ENCODE measurements at regions not wholly inside any gene's neighbourhood (a gene's known extent, or its start where the extent isn't known, plus 50 kb on each side); places are given as distances from the start of the nearest gene placed in this dataset.

DNA sequence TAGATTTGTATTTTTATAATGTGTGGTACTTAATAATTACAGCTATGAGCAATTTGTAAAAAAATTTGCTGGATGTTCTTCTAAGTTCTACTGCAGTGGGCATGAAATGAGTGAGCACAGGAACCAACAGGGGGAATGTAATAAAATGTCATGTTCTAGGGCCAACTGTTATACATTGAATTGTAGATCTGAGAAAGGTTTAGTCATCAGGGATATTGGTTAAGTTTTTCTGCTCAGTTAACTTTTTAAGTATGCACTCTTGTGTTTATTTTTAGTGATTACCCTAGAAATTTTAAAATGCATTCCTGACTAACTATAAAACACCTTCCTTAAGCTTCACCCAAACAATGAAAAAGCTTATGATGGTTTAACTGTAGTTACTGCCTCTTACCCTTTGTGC, 101.8 kb downstream of the CAND1 start:
- DNase-seq, result no peak

DNA sequence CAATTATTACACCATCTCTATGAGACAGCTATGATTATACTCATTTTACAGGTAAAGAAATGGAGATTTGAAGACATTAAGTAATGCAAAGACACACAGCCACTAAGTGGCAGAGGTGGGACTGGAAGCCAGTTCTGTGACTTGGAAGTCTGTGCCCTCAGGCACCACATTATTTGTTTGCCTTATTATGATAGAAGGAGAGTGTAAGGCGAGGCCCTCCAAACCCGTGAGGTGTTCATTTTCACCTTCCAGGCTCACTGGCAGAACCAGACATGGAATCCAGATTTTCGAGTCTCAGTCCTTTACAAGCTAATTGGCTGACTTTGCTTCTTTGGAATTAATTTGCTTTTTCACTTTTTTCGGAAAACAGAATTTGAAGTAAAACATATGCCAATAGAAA, 107.9 kb downstream of the CAND1 start:
- DNase-seq, result no peak

DNA sequence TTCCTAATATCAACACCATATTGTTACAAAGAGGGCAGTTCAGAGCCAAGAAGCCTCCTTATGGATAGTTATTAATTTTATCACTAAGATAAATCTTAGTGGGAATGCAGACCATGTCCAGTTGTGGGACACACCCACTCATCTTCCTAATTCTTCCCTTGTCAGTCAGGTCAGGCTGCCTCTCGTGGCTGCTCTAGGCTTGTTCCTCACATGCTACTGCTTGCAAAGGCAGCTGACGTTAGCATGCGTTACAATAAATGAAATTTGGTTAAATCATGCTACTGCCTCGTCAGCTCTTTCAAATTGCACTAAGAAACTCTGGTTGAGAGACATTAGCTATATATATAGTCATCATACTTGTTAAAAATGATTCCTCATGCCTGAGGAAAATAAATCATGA, 108.4 kb downstream of the CAND1 start:
- no peak for DNase-seq

DNA sequence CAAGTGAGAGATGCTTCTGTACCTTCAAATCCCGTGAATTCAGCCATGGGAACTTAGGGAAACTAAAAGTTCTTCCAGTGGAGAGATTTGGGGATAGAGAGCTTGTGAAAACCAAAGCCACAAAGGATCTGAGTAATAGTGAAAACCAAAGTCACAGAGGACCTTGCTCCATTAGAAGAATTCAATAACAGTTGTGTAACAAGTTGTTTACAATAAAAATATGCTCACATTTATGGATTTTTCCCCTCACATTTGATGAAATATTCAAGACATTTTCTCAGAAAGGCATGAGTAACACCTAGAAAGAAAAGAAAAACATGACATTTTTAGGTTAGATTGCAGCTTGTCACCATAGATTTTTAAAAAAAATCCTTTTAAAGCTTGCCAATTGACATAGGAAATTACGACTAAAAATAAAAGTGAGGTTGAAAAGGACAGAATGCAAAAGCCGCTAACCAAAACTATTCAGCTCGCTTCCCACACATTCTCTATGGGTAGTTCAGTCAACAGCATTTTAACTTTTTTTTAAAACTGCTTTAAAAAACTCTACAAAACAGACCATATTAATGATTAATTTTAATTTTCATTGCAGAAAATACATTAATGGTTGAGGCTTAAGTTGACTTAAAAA, 113.2 kb downstream of the CAND1 start:
- no peak for DNase-seq

DNA sequence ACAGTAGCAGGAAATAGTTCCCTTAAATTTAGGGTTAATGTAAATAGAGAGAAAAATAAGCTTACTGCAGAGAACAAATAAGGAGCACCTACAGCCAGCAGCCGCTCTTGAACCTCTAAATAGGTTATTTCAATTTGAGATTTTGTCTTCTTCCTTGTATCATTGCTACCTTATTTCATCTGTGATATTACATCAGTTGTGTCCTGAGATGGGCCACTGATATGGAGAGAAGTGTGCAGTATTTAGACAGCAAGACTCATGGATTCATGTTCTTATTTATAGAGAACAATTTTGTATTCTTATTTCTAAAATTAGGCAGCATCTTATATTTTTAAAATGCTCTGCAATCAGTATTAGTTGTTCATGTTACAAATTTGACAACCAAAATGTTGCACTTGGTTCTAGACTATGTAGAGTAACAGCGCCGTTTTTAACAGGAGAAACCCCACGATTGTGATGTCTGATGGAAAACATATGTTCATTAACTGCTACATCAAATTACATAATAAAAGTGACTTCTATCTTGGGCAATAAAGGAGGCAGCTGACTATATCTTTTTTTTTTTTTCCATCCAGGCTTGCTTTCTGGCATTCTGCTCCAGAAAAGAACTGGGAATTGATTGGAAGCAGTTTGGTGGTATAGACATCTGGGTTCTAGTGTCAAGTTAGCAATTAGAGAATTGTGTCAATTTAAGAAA, 117.9 kb downstream of the CAND1 start:
- DNase-seq, result no peak

DNA sequence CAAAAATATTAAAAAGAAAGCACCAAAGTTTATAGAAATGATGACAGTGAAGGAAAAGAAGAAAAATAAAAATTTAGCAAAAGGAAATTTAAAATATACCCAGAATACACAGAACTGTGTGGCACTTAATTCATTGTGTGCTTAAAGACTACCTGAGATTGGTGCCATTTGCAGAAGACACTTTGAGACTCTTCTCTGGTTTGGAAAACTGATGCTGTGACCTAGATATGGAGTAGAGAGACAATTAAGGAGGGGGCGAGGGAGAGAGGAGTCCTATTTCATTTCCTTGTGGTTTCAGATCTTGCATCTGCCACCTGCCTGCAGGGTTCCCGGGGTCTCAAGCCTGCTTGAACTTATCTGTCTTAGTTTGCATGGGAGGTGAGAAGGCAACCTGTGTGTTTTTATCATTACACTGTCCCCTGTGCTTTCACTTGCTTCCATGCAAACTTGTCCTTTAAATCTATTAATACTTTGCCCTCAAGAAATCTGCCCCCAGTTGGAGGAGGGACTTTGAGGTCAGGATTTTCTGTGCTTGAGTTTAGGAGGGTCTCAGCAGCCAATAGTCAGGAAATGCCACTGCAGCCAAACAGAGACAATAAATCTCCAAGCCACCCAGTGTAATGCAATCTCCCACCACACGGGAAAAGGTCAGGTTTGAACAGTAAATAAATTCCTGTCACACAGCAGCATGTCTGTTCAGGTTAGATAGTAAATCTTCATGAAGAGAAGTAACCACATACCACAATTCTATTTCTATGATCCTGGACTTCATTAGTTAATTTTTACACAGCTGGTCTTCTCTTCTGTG, 119.4 kb downstream of the CAND1 start:
- DNase-seq, result no peak

DNA sequence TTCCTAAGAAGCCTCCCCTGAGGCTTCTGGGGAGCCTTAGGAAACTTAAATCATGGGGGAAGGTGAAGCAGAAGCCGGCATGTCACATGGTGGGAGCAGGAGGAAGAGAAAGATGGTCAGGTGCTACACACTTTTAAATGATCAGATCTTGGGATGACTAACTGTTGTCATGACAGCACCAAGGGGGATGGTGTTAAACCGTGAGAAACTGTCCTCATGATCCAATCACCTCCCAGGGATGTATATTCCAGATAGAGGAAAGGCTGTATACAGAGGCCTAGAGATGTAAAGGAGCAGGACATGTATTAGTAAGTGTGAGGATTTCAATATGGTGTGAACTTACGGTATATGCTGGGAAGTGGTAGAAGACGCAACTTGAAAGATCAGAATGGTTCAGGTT, 121.1 kb downstream of the CAND1 start:
- no peak for DNase-seq

DNA sequence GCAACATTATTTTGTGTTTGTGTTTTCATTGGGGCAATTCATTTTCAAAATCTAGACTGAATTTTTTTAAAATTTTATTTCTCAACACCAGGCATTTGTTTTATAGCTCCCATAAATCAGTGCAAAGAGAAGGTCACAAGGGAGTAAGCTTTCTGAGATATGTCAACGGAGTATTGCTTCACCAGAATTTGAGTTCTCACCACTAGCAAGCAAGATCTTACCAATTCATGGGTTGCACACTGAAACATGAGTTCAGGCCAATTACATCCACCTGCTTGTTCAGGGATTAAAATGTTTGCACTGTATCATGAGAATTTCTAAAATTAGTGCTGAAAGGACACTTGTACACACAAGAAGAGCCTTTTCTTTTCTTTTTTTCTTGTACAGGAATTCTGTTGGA, 121.9 kb downstream of the CAND1 start:
- no peak for DNase-seq

DNA sequence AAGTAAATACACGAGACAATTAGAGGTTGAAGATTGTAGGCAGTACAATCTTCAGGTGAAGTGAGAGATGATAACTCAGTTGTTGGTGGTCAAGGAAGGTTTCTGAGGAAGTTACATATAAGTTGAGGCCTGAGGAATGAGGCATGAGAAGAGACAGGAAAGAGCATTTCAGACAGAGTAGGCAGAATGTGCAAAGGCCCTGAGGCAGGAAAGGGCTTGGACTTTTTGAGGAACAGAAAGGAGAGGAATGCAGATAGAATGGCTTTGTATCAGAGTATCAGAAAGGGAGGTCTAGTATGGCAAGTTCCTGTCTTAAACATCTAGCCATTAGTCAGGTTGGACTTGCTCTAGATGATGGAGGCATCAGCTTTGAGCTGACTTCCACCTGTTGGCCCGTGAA, 122.5 kb downstream of the CAND1 start:
- no peak for DNase-seq

DNA sequence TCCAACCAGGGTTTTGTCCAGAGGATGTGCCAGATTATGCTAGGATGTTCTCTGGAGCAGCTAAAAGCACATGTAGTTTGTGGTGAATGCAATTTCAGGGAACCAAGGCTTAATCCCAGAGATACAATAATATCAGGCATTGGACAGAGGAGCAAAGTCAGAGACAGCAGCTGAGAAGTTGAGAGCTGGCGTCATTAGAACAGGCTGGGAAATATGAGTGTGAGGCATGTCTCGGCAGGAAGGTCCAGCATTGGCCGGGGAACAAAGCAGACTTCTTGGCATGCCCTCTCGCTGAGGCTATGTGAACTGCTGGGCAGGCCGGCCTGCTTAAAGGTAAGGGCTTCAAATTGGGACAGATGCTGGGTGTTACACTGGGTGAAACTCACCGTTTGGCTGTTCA, 125.4 kb downstream of the CAND1 start:
- DNase-seq, result no peak

DNA sequence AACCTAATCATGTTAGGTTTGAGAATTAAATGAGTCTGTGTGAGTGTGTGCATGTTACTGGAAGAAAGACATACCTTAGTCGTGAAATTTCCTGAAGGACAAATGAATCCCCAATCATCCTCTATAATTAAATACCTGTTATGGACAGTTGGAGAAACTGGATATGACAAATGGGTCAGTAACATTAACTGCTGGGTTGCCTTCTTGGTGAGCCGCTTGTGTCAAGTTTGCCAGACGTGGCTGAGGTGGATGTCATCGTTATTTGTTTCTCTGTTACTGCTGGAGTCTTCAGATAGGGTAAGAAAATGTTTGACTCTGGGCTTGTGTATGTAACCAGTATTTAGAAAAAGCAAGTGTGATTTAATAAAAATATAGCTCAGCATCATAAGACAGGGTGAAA, 131.6 kb downstream of the CAND1 start:
- no peak for DNase-seq

DNA sequence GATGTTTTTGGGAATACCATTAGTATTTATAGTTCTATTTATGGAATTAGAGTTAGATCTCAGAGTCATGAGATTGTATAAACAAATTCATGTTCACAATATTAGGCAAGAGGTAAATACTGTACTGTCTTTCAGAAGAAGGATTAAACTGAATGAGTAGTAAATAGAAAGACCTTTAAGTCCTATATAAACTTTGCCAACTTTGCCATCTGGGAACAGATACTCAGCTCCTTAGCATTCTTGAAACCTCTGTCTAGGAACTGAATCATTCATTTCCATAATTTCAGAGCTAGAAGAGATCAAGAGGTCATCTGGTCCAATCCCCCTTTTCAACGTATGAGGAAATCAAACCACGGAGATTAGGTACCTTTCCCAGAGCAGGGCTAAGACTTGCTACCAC, 141.1 kb downstream of the CAND1 start:
- no peak for DNase-seq

DNA sequence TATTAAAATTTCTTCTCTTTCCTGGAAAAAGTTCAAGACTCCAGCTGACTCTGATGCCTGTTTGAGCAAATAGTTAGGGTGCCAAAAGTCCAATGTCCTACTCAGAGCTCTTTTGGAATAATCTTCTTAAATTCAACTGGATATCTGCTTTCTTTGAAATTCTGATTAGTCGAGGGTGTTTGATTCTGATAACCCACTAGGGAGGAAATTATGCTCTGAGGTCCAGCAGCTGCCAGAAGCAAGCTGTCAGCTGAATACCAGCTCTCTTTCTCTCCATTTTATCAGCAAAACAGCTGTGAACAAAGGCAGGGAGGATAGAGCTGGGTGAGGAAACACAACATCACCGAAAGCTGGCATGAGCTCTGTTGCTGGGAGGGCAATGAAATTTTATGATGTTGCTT, 141.5 kb downstream of the CAND1 start:
- DNase-seq, result no peak

DNA sequence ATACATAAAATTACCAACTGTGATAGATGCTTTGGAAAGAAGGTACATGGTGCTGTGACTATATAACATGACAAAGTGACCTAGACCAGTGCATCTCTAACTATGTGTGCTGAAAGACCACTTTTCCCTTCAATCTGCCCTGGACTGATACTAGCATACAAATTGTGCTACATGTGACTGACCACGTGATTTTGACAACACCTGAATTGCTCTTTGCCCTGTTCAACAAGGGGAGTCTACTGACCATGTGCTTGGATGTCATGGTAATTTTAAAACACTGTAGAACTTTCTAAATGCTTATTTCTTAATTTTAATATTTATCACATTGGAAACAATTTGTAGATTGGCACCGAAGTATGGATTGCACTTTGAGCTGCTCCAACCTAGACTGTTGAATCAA, 142.4 kb downstream of the CAND1 start:
- DNase-seq, result no peak

DNA sequence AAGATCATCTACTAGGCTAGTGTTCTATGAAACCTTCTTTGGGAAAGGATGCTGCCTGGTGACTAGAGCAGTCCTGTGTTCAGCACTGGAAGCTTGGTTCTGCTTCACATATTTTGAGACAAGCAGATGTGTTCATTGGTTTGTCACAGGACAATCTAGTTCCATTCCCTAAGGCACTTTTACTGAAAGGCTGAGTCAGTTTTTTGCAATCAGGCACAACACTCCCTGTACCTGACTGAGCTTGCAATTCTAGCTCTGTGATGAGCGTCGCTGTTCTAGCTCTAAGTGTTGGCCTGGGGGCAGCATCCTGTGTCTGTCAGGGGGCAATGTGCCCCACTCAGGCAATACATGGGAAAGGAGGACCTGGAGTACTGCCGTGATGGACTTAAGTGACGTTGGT, 144.4 kb downstream of the CAND1 start:
- no peak for DNase-seq

DNA sequence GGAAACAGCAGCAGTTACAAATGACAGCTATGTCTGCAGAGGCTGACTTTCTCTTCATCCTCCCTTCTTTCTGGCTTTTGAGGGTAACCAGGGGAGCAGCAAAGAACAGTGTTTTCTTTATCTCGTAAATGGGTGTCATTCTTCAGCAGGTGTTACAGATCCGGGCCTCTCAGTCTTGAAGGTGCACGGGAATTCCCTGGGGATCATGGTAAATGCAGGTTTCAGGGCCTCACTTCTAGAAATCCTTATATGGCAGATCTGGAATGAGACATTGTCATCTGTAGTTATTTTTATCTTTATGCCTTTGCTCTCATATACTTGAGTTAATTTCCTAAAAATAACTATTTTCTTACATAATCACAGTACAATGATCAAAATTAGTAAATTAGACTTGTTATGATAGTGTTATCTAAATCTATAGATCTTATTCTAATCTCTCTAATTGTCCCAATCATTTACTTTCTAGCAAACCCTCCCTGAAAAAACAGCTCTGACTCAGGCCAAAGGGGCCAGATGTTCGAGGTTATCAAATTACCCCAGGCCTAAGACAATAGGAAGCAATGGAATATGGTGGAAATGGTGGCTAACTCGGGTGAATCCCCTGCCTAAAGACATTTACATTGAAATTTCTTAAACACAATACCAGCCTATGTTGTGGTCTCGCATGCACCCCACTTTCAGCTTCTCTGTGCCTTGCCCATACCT, 145.0 kb downstream of the CAND1 start:
- no peak for DNase-seq

DNA sequence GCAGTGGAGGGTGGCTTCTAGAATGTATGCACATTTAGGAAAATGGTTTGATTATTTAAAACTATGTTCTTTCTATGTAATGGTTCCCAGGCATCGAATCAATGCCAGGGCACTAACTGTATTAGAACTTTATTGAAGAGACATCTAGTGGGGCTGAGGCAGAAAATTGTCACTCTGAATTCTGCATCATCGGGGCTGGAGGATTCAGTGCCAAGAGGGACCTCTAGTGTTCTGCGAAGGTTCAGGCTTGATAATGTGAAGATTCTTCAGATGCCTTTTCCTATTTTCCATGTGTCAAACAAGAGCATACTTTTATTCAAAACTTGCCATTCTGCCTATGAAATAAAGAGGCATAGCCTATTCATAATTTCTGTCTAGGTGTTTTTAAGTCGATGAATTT, 146.3 kb downstream of the CAND1 start:
- DNase-seq, result no peak

DNA sequence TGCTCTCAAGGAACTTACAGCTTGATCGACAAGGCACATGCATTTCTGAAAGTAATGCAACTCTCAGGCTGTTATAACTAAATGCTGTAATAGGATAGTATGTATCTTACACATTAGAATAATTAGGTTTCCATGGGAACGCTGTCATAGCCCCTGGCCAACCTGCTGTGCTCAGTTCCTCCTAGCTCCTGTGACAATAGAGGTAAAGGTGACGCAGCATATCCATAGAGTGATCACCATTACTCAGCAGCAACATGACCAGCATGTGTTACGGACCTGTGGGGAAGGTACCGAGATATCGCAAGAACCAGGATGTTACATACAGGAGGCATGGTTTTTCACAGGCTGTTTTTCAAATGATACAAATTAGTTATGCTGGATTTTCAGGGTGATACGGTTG, 150.7 kb downstream of the CAND1 start:
- no peak for DNase-seq

DNA sequence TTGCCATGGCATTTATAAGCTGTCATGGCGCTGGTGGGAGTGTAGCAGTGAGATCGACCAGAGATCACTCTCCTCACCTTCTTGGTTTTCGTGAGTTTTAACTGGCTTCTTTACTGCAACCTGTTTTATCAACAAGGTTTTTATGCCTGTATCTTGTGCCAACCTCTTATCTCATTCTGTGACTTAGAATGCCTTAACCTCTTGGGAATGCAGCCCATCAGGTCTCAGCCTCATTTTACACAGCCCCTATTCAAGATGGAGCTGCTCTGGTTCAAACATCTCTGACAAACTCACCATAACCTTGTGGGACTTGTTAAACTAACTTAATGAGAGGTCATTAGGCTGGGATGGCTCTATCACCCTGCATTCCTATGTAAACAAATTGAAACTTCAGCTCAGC, 151.3 kb downstream of the CAND1 start:
- DNase-seq, result no peak

DNA sequence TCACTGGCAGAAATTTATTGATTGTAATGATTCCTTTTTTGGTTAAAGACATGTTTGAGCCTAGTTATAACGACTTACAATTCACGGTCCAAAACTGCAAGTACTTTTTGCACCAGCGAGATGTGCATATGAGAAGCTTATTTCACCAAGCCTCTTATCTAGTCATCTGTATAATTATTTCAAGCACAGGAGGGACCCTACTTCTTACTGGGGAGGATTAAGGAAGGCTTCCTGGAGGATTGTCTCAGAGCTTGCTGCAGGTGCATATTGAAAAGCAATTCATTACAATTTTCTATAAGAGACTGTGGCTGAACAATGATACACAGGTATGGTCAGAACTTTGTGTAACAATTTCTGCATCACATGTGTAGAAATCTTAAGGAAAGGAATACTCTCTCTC, 152.9 kb downstream of the CAND1 start:
- no peak for DNase-seq

DNA sequence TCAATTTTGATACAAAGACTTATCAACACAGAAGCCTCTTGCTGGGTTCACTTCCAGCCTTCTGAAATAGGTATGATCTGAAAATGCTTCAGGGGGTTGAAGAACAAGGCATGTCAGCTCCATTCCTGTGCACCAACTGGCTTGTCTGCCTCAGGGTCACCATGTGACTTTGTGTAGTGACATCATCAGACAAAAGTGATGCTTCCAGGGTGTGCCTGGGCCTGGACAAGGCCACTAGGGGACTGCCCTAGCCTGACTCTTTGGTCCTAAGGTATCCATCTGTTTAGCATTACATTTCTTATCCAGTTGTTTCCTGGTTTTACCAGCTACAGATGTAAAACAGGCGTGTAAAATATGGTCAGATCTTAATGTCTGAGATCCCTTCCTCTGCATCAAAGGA, 155.6 kb downstream of the CAND1 start:
- no peak for DNase-seq

DNA sequence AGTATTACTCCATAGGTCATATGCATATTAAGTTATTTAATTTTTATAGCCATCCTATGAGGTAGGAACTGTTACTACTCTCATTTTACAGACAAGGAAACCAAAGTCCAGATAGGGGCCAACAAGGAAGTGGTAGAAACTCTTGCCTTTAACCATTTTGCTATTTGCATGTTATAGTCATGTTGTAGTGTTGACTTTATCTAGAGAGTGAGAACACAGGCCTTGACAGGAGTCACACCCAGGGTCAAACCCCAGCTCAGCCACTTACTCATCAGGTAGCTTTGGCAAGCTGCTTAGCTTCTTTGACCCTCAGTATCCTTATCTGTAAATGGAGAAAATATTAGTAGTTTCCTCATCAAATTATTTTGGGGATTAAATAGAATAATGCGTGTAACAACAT, 156.2 kb downstream of the CAND1 start:
- no peak for DNase-seq

DNA sequence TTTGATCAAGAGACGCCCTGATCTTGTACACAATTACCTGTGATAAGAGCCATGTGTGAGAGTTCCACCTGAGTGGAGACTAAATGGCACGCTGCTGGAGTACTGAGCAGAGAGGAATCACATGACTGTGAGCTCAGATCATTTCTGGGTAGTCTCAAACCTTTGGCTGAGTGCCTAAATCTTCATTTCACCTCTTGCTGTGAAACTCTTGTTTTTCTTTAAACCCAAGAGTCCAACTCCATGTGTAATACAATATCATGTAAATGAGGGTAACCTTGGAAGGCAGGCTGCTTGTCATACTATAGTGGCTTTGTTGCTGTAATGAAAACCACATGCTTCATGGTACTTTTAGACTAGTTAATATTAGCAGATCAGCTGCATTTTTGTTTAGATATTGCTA, 156.9 kb downstream of the CAND1 start:
- DNase-seq, result no peak

DNA sequence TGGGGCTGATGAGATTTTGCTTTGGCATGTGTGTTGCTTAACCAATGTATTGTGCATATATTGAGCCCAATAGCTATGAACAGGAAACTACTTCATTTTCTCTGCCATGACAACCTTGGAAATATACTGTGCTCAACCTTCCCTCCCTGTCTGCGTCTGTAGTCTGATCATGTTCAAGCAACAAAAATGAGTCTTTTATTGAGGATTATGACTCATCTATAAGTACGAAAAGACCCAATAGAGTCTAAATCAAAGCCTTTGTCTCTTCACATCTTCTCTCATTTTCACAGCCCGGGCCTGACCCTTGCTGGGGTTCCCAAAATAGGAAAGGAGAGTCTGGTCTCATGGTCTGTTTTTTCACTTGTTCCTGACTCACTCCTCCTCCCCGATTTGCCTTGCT, 158.2 kb downstream of the CAND1 start:
- no peak for DNase-seq

Measured in stimulated activated CD4-positive, alpha-beta T cell treated with anti-CD3 and anti-CD28 coated beads, Interleukin-4, amount 100 ng/mL, for 1 hour (primary cell).